K562 (cell line): ENCODE measurements at regions not wholly inside any gene's neighbourhood (a gene's known extent, or its start where the extent isn't known, plus 50 kb on each side); places are given as distances from the start of the nearest gene placed in this dataset.

Experiments used
- EP400 ChIP-seq: fragments of 450-650 bp; IDR thresholded peaks from 2 replicates; pipeline ENCODE4 v1.6.1; 2017; ENCODE audit warnings: antibody characterized with exemption, mild to moderate bottlenecking, moderate library complexity
- ESRRA ChIP-seq: fragments of 450-650 bp; IDR thresholded peaks from 2 replicates; pipeline ENCODE4 v1.6.1; 2014; ENCODE audit warnings: low read depth, mild to moderate bottlenecking, moderate library complexity, borderline replicate concordance
- ESRRB ChIP-seq: fragments of 250-450 bp; sonication (Bioruptor Pico); IDR thresholded peaks from 2 replicates; pipeline ENCODE4 v1.5.0; 2020; ENCODE audit warnings: mild to moderate bottlenecking, moderate library complexity, borderline replicate concordance
- GATA2 ChIP-seq: sonication (generic); formaldehyde crosslinking; IDR thresholded peaks from 2 replicates; pipeline ENCODE4 v1.4.0; 2020; ENCODE audit warnings: mild to moderate bottlenecking, missing genetic modification reagents
- GATAD2A ChIP-seq: fragments of 450-650 bp; IDR thresholded peaks from 2 replicates; pipeline ENCODE4 v1.6.1; 2017
- MAFF ChIP-seq: IDR thresholded peaks from 2 replicates; pipeline ENCODE4 v1.6.1; 2012; ENCODE audit warnings: low read length, improper control_type of control experiment
- MCM3 ChIP-seq: fragments of 450-650 bp; IDR thresholded peaks from 2 replicates; pipeline ENCODE4 v1.6.1; 2016
- MEIS2 ChIP-seq: fragments of 450-650 bp; IDR thresholded peaks from 2 replicates; pipeline ENCODE4 v1.6.1; 2014; ENCODE audit warnings: mild to moderate bottlenecking; ENCODE audit not compliant: partially characterized antibody
- NBN ChIP-seq: fragments of 450-650 bp; IDR thresholded peaks from 2 replicates; pipeline ENCODE4 v1.6.1; 2016; ENCODE audit warnings: low read depth, mild to moderate bottlenecking
- NFIC ChIP-seq: fragments of 450-650 bp; IDR thresholded peaks from 2 replicates; pipeline ENCODE4 v1.6.1; 2017; ENCODE audit warnings: mild to moderate bottlenecking, inconsistent platforms
- RBM22 ChIP-seq: fragments of 200-400 bp; formaldehyde crosslinking; IDR thresholded peaks from 2 replicates; pipeline ENCODE4 v1.6.1; 2018; ENCODE audit warnings: low read length, low read depth; ENCODE audit not compliant: poor library complexity, severe bottlenecking
- RUNX1 ChIP-seq: sonication (generic); IDR thresholded peaks from 2 replicates; pipeline ENCODE4 v1.6.1; 2016; ENCODE audit warnings: antibody characterized with exemption, low read depth
- SMAD2 ChIP-seq: fragments of 150-350 bp; IDR thresholded peaks from 2 replicates; pipeline ENCODE4 v1.6.1; 2014; ENCODE audit warnings: low read depth, mild to moderate bottlenecking, low read length
- YY1 ChIP-seq, 3 experiments: IDR thresholded peaks; 2 replicates each; pipeline ENCODE4 v1.6.1; 2011; ENCODE audit warnings: low read length in 2 of 3, mild to moderate bottlenecking in 2 of 3, moderate library complexity in 2 of 3, borderline replicate concordance in 1 of 3, control low read depth in 1 of 3, low read depth in 1 of 3; ENCODE audit not compliant: insufficient read depth in 3 of 3, insufficient replicate concordance in 2 of 3, control insufficient read depth in 1 of 3, insufficient read length in 1 of 3; ENCODE audit errors: extremely low read depth in 1 of 3
- ZNF146 ChIP-seq: IDR thresholded peaks from one replicate; pipeline ENCODE4 v1.6.1; 2018; ENCODE audit warnings: missing compliant biosample characterization; ENCODE audit not compliant: unreplicated experiment
- ZNF384 ChIP-seq: IDR thresholded peaks from 2 replicates; pipeline ENCODE4 v1.6.1; 2012; ENCODE audit warnings: low read depth, low read length, improper control_type of control experiment
- TF ChIP-seq, protein P1 (sequence below): fragments of 250-450 bp; sonication (Bioruptor Pico); IDR thresholded peaks from 2 replicates; pipeline ENCODE4 v1.8.0; 2022; ENCODE audit warnings: moderate library complexity, mild to moderate bottlenecking, inconsistent platforms
- TF ChIP-seq, protein P2 (sequence below): fragments of 450-650 bp; IDR thresholded peaks from 2 replicates; pipeline ENCODE4 v1.6.1; 2016
- TF ChIP-seq, protein P3 (sequence below): fragments of 200-800 bp; sonication (Bioruptor generic); IDR thresholded peaks from 2 replicates; pipeline ENCODE4 v1.6.1; 2017; ENCODE audit warnings: missing genetic modification characterization, missing compliant biosample characterization
- TF ChIP-seq, protein P4 (sequence below): fragments of 450-650 bp; IDR thresholded peaks from 2 replicates; pipeline ENCODE4 v1.6.1; 2018; ENCODE audit not compliant: partially characterized antibody
- TF ChIP-seq, protein P5 (sequence below): sonication (generic); formaldehyde crosslinking; IDR thresholded peaks from 2 replicates; pipeline ENCODE4 v1.8.1; 2023; ENCODE audit warnings: mild to moderate bottlenecking, missing genetic modification reagents

DNA sequence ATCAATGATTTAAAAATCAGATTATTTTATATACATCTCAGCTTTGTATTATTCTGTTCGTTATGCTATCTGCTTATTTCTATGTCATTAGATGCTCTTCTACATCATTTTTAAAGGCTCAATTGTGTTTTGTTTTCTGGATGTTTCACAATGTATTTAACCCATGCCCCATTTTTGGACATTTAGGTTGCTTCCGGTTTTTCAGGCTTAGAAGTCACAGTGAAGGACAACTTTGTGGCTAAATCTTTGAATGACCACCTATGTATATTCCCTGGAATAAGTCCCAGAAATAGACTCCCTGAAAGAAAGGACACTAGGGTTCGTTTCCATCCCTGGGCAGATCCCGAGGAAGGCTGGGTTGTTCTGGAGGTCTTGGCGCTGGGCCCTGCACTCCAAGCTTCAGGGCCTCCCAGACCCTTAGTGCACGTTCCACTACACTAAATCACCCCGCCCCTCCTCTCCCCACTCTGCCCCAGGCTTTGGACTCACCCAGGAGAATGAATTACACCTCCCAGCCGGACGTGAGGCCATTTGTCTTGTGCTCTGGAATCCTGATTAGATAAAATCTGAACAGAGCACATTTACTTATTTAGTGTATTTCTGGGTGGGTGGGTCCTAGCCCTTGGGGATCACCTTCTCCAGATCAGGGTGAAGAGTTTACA lies 188.2 kb downstream of the ZFP36L2 start (continued):
- no peak for TF ChIP-seq RBM22
- no peak for TF ChIP-seq SMAD2
- TF ChIP-seq GATAD2A = no peak
- no peak for TF ChIP-seq YY1 (IDR thresholded peaks at IDR 0.05; ENCODE audit: borderline replicate concordance in 1 of 3, control insufficient read depth in 1 of 3, extremely low read depth in 1 of 3, insufficient read depth in 3 of 3, insufficient read length in 1 of 3, insufficient replicate concordance in 2 of 3, low read depth in 1 of 3, low read length in 2 of 3)
- no peak for TF ChIP-seq NBN
- TF ChIP-seq, protein P1, sequence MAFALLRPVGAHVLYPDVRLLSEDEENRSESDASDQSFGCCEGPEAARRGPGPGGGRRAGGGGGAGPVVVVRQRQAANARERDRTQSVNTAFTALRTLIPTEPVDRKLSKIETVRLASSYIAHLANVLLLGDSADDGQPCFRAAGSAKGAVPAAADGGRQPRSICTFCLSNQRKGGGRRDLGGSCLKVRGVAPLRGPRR = no peak
- no peak for TF ChIP-seq ZNF384
- TF ChIP-seq, protein P2, sequence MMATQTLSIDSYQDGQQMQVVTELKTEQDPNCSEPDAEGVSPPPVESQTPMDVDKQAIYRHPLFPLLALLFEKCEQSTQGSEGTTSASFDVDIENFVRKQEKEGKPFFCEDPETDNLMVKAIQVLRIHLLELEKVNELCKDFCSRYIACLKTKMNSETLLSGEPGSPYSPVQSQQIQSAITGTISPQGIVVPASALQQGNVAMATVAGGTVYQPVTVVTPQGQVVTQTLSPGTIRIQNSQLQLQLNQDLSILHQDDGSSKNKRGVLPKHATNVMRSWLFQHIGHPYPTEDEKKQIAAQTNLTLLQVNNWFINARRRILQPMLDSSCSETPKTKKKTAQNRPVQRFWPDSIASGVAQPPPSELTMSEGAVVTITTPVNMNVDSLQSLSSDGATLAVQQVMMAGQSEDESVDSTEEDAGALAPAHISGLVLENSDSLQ = peak; percentile 55
- no peak for TF ChIP-seq GATA2
- TF ChIP-seq, protein P3, sequence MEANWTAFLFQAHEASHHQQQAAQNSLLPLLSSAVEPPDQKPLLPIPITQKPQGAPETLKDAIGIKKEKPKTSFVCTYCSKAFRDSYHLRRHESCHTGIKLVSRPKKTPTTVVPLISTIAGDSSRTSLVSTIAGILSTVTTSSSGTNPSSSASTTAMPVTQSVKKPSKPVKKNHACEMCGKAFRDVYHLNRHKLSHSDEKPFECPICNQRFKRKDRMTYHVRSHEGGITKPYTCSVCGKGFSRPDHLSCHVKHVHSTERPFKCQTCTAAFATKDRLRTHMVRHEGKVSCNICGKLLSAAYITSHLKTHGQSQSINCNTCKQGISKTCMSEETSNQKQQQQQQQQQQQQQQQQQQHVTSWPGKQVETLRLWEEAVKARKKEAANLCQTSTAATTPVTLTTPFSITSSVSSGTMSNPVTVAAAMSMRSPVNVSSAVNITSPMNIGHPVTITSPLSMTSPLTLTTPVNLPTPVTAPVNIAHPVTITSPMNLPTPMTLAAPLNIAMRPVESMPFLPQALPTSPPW (CRISPR knock-in tag) = peak; percentile 44
- TF ChIP-seq EP400 = no peak
- TF ChIP-seq ESRRB (CRISPR knock-in tag) = no peak
- TF ChIP-seq MEIS2 = peak; percentile 80
- no peak for TF ChIP-seq ESRRA
- no peak for TF ChIP-seq NFIC
- TF ChIP-seq ZNF146 (CRISPR knock-in tag) = no peak
- TF ChIP-seq, protein P4, sequence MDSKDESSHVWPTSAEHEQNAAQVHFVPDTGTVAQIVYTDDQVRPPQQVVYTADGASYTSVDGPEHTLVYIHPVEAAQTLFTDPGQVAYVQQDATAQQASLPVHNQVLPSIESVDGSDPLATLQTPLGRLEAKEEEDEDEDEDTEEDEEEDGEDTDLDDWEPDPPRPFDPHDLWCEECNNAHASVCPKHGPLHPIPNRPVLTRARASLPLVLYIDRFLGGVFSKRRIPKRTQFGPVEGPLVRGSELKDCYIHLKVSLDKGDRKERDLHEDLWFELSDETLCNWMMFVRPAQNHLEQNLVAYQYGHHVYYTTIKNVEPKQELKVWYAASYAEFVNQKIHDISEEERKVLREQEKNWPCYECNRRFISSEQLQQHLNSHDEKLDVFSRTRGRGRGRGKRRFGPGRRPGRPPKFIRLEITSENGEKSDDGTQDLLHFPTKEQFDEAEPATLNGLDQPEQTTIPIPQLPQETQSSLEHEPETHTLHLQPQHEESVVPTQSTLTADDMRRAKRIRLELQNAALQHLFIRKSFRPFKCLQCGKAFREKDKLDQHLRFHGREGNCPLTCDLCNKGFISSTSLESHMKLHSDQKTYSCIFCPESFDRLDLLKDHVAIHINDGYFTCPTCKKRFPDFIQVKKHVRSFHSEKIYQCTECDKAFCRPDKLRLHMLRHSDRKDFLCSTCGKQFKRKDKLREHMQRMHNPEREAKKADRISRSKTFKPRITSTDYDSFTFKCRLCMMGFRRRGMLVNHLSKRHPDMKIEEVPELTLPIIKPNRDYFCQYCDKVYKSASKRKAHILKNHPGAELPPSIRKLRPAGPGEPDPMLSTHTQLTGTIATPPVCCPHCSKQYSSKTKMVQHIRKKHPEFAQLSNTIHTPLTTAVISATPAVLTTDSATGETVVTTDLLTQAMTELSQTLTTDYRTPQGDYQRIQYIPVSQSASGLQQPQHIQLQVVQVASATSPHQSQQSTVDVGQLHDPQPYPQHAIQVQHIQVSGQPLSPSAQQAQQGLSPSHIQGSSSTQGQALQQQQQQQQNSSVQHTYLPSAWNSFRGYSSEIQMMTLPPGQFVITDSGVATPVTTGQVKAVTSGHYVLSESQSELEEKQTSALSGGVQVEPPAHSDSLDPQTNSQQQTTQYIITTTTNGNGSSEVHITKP = peak; percentile 88
- no peak for TF ChIP-seq RUNX1
- TF ChIP-seq MCM3 = no peak
- TF ChIP-seq, protein P5, sequence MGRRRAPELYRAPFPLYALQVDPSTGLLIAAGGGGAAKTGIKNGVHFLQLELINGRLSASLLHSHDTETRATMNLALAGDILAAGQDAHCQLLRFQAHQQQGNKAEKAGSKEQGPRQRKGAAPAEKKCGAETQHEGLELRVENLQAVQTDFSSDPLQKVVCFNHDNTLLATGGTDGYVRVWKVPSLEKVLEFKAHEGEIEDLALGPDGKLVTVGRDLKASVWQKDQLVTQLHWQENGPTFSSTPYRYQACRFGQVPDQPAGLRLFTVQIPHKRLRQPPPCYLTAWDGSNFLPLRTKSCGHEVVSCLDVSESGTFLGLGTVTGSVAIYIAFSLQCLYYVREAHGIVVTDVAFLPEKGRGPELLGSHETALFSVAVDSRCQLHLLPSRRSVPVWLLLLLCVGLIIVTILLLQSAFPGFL (CRISPR knock-in tag) = no peak
- TF ChIP-seq MAFF = no peak
